ENCODE measurements at regions not wholly inside any gene's neighbourhood (a gene's known extent, or its start where the extent isn't known, plus 50 kb on each side); places are given as distances from the start of the nearest gene placed in this dataset.
A peak's percentile ranks its signal among the peaks of the same experiment; 100 is the strongest.

- no peak for DNase-seq
Measured at GRCh38 chr7:96481796-96482195, 159.9 kb upstream of the SLC25A13 start.

- no peak for DNase-seq
Measured at GRCh38 chr7:96479015-96479645, 157.2 kb upstream of the SLC25A13 start.

- DNase-seq: no peak
Measured at GRCh38 chr7:96471606-96472005, 149.7 kb upstream of the SLC25A13 start.

- DNase-seq: no peak
Measured at GRCh38 chr7:96452146-96452545, 130.2 kb upstream of the SLC25A13 start.

- no peak for DNase-seq
Measured at GRCh38 chr7:96449094-96449493, 127.2 kb upstream of the SLC25A13 start.

GRCh38 chr7:96447109-96447645 lies 125.3 kb upstream of the SLC25A13 start:
- DNase-seq: no peak

GRCh38 chr7:96441436-96442084 lies 119.7 kb upstream of the SLC25A13 start:
- DNase-seq: no peak

GRCh38 chr7:96440328-96440727 lies 118.4 kb upstream of the SLC25A13 start:
- no peak for DNase-seq

- DNase-seq: no peak
Measured at GRCh38 chr7:96436880-96437279, 115.0 kb upstream of the SLC25A13 start.

- no peak for DNase-seq
Measured at GRCh38 chr7:96430356-96430755, 108.5 kb upstream of the SLC25A13 start.

GRCh38 chr7:96427143-96427542 lies 105.2 kb upstream of the SLC25A13 start:
- no peak for DNase-seq

GRCh38 chr7:96426685-96427084 lies 104.8 kb upstream of the SLC25A13 start:
- DNase-seq: no peak

- no peak for DNase-seq
Measured at GRCh38 chr7:96426027-96426426, 104.1 kb upstream of the SLC25A13 start.

GRCh38 chr7:96424411-96424810 lies 102.5 kb upstream of the SLC25A13 start:
- no peak for DNase-seq

- DNase-seq: no peak
Measured at GRCh38 chr7:96422388-96422787, 100.5 kb upstream of the SLC25A13 start.

GRCh38 chr7:96418581-96418980 lies 96.7 kb upstream of the SLC25A13 start:
- no peak for DNase-seq

- no peak for DNase-seq
Measured at GRCh38 chr7:96417784-96418183, 95.9 kb upstream of the SLC25A13 start.

- no peak for DNase-seq
Measured at GRCh38 chr7:96416599-96416998, 94.7 kb upstream of the SLC25A13 start.

GRCh38 chr7:96416116-96416515 lies 94.2 kb upstream of the SLC25A13 start:
- DNase-seq: no peak

GRCh38 chr7:96415293-96415940 lies 93.5 kb upstream of the SLC25A13 start:
- DNase-seq: no peak

GRCh38 chr7:96414931-96415292 lies 93.0 kb upstream of the SLC25A13 start:
- DNase-seq: peak; percentile 9 to 13

- DNase-seq: no peak
Measured at GRCh38 chr7:96410126-96410839, 88.4 kb upstream of the SLC25A13 start.

GRCh38 chr7:96408881-96409280 lies 87.0 kb upstream of the SLC25A13 start:
- no peak for DNase-seq

- DNase-seq: no peak
Measured at GRCh38 chr7:96407427-96407826, 85.5 kb upstream of the SLC25A13 start.
